Uterus (tissue), 2 donors: ENCODE measurements at regions not wholly inside any gene's neighbourhood (a gene's known extent, or its start where the extent isn't known, plus 50 kb on each side); places are given as distances from the start of the nearest gene placed in this dataset.

Source experiments
- POLR2A ChIP-seq, 2 donors: fragments of 450-650 bp; IDR thresholded peaks; one replicate each; pipeline ENCODE4 v1.6.1; 2016; ENCODE audit warnings: antibody characterized with exemption in 2 of 2, mild to moderate bottlenecking in 1 of 2, moderate library complexity in 1 of 2
- TF ChIP-seq, protein P1 (sequence below), 4 experiments: fragments of 200-600 bp in 2 of 4; fragments of 450-650 bp in 2 of 4; sonication (generic) in 2 of 4; IDR thresholded peaks; one replicate each; pipeline ENCODE4 v1.5.1; 2016 to 2019; ENCODE audit warnings: antibody characterized with exemption in 4 of 4, mild to moderate bottlenecking in 2 of 4, moderate library complexity in 1 of 4

- TF ChIP-seq, protein P1, sequence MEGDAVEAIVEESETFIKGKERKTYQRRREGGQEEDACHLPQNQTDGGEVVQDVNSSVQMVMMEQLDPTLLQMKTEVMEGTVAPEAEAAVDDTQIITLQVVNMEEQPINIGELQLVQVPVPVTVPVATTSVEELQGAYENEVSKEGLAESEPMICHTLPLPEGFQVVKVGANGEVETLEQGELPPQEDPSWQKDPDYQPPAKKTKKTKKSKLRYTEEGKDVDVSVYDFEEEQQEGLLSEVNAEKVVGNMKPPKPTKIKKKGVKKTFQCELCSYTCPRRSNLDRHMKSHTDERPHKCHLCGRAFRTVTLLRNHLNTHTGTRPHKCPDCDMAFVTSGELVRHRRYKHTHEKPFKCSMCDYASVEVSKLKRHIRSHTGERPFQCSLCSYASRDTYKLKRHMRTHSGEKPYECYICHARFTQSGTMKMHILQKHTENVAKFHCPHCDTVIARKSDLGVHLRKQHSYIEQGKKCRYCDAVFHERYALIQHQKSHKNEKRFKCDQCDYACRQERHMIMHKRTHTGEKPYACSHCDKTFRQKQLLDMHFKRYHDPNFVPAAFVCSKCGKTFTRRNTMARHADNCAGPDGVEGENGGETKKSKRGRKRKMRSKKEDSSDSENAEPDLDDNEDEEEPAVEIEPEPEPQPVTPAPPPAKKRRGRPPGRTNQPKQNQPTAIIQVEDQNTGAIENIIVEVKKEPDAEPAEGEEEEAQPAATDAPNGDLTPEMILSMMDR (IDR thresholded peaks at IDR 0.05) = no peak
- no peak for TF ChIP-seq POLR2A (IDR thresholded peaks at IDR 0.05)
Observed at GRCh38 chr11:45000918-45001317, 50.2 kb upstream of the TP53I11 start.
